NCI-H2196 treated with DMSO at 0.1 percent for 48 hours (cell line): ENCODE measurements at regions not wholly inside any gene's neighbourhood (a gene's known extent, or its start where the extent isn't known, plus 50 kb on each side); places are given as distances from the start of the nearest gene placed in this dataset.
"Not testable (repeated sequence)": the region's sequence is repeated elsewhere in the genome, so short reads cannot be mapped to it uniquely, and the experiment has no call there.

Experiments
- DNase-seq: peaks from one replicate; lab custom pipeline; 2025; ENCODE audit not compliant: unreplicated experiment; lab: John Stamatoyannopoulos, UW

GRCh38 chr2:16064745-16065144, 124.4 kb downstream of the MYCN start:
- no peak for DNase-seq

GRCh38 chr2:16063955-16064633, 123.7 kb downstream of the MYCN start:
- DNase-seq, result no peak

DNA sequence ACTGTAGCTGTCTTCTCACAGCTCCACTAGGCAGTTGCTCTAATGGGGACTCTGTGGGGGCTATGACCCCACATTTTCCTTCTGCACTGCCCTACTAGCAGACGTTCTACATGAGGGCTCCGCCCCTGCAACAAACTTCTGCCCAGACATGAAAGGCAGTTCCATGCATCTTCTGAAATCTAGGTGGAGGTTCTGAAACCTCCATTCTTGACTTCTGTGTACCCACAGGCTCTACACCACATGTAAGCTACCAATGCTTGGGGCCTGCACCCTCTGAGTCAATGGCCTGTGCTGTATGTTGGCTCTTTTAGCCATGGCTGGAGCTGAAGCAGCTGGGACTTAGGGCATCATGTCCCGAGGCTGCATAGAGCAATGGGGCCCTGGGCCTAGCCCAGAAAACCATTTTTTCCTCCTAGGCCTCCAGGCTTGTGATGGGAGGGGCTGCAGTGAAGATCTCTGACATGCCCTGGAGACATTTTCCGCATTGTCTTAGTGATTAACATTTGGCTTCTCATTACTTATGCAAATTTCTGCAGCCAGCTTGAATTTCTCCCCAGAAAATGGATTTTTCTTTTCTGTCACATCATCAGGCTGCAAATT, 123.0 kb downstream of the MYCN start:
- no peak for DNase-seq

DNA sequence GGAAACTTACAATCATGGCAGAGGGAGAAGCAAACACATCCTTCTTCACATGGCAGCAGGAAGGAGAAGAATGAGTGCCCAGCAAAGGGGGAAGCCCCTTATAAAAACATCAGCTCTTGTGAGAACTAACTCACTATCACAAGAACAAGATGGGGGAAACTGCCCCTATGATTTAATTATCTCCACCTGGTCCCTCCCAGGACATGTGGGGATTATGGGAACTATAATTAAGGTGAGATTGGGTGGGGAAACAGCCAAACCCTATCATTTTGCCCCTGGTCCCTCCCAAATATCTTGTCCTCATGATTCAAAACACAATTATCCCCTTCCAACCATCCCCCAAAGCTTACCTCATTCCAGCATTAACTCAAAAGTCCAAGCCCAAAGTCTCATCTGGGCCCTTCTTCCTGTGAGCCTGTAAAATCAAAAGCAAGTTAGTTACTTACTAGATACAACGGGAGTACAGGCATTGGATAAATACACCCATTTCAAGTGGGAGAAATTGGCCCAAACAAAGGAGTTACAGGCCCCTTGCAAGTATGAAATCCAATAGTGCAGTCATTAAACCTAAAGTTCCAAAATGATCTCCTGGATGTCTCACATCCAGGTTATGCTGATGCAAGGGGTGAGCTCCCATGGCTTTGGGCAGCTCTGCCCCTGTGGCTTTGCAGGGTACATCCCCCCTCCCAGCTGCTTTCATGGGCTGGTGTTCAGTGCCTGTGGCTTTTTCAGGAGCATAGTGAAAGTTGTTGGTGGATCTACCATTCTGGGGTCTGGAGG, 122.3 kb downstream of the MYCN start:
- DNase-seq, result no peak

DNA sequence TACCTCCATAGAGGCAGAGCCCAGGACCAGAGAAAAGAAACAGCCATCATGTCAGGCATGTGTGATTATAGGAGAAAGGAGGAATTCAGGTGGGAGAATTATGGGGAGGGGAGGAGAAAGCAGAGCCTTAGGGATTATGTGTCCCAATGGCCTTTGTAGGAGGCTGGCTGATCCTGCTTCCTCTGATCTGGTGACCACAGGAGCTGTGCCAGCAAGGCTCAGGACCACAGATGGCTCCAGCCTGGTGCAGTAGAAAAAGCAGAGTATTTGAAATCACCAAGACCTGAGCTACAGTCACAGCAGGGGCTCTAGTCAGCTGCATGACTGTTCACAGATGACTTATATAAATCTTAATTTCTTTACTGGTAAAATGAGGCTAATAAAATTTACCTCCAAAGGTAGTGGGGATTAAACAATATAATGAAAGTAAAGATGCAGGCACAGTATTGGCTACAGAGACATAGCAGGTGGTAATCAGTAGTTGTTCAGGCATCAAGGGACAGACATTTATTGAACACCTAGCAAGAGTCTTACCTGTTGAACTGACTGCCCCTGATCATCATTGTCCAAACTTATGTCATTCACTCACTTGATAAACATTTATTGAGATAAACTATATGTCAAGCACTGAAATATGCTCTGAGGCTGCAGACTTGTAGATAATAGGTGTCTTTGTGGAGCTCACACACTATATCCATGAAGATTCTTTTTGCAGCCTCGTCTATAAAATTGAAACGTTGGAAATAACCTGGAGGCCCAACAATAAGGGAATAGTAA, 121.3 kb downstream of the MYCN start:
- no peak for DNase-seq

DNA sequence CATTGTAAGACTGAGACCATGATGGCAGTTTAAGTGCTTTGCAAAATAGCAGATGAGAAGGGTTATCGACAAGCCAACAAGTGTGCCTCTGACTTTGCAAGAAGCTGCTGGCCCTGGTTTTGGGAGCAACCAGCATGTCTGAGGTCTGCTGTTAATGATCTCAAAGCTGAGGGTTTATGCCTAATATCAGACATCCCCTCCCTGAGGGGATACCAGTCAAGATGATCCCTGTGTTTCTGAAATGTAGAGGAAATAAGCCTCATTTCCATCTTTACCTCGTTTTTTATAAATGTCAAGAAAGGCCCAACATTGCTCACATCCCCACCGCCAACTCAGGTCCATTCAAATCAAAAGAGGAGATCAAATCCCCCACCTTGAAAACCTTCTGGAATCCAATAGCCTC, 120.6 kb downstream of the MYCN start:
- no peak for DNase-seq

DNA sequence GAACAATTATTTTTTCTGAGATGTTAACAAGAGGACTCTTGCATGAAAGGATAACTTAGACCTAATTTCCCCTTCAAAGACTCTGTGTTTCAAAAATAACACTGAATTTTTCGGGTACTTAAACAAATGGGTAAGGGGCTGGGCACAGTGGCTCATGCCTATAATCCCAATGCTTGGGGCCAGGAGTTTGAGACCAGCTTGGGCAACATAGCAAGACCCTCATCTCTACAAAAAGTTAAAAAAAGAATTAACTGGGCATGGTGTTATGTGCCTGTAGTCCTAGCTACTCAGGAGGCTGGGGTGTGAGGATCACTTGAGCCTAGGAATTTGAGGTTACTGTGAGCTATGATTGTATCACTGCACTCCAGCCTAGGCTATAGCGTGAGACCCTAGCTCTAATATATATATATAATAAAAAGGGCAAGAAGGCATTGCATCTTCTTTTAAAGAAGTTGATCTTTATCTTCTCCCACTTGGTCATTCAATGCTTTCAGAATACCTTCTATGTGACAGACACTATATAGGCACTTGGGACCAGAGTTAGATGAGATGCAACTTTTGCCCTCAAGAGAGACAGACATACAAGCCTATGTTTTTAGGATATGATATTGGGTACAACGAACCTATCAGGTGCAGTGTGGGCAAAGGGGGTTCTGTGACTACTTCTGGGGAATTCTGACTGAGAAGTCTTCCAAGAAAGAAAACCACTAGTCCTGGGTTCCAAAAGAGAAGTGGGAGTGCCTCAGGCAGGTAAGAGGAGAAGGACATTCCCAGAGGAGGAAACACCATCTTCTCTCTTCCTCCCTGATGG, 120.0 kb downstream of the MYCN start:
- no peak for DNase-seq

GRCh38 chr2:16059393-16060016, 119.2 kb downstream of the MYCN start:
- no peak for DNase-seq

GRCh38 chr2:16058747-16059358, 118.5 kb downstream of the MYCN start:
- DNase-seq, result no peak

DNA sequence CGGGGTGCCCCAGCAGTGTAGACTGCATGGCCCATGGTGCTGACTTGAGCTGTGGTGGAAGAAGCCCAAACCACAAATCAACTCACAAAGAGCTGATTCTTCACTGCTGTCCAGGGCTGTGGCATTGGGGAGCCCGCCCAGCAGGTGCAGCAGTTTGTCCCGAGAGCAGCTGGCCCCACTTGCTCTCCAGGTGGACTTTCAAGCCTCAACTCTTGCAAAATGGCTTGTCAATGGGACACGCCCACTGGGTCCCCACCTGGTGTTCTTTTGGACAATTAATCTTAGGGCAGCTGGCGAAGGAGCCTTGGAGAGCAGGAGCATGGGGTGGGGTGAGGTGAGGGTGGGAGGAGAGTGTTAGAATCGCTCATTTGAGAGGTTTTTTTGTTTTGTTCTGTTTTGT, 117.9 kb downstream of the MYCN start:
- no peak for DNase-seq

DNA sequence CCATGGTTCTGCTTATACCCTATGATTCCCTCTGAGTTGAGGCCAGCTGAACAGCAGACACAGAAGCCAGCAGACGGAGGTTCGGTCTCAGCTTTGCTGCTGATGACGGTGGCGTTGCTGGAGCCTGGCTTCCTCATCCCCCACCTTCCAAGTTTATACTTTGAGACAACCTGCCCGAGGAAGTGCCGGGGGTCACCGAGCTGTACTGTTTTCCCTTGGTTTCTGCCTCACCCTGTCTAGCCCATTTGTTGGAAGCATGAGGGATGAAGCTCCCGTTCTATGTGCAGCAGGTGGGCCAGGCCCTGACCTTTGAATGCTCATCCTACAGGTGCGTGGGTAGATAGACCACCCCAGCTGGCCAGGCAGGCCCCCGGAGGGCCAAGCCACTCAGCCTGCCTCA, 117.3 kb downstream of the MYCN start:
- DNase-seq, result no peak

DNA sequence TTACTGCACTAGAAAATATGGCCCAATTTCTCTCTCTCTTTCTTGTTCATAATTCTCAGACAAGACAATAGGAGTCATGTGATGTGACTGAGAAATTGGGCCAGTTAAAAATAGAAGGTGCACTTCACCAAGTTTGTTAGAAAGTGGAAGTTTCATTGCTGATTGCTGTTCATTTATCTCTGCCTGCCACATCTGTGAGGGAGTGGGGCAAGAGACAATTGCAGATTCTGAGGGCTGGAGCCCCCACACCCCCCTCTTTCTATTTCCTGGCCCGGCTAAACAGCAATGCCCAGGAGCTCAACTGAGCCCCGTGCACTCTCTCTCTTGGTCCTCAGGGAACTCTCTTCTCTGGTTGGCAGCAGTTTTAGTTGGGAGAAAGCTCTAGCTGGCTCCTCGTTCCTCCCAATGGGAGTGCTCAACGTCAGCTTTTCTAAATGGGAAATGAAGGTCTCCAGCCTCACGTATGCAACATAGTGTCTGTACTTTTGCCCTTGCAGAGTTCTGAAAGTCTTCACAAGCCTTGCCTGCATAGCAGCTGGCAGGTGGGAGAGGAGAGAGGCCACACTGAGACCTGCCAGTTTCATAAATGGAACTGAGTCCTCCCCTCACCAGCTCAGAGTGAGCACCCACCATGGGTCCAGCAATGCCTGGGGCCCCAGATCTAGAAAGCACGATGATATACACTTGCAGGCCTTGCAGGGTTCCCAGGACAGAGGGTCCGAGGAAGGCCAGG, 115.7 kb downstream of the MYCN start:
- DNase-seq, result no peak

DNA sequence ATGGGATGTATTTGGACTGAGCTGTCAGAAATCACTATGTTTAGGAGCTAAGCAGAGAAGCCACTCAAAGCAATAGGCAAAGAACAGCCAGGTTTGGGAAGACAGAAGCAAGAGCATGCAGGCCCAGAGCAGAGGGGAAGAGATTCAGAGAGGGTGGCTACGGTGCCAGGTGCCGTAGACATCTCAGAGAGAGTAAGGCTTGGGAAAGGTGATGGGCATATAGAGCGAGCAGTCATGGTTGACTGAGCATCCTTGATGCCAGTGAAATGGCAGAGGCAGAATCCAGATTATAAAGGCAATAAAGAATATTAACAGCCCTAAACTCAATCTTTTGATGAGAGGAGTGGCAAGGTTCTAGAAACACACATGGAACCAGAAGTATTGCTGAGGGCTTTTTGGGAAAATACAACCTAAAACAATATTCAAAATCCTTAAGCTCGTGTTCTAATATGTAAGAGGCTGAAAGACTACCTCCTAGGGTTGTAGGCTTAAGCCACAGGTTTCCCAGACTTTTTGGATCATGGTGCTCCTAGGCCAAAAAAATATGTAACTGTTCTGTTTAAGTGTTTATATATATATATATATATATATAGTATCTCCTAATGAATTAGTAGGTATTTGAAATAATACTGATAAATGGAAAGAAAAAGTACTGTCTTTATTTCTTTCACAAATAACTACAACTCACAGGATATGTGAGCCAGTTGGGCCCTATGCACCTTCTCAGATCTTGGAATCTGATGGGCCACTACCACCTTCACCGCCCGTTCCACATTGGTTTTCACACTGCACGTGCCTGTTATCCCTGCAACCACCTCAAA, 113.3 kb downstream of the MYCN start:
- no peak for DNase-seq

DNA sequence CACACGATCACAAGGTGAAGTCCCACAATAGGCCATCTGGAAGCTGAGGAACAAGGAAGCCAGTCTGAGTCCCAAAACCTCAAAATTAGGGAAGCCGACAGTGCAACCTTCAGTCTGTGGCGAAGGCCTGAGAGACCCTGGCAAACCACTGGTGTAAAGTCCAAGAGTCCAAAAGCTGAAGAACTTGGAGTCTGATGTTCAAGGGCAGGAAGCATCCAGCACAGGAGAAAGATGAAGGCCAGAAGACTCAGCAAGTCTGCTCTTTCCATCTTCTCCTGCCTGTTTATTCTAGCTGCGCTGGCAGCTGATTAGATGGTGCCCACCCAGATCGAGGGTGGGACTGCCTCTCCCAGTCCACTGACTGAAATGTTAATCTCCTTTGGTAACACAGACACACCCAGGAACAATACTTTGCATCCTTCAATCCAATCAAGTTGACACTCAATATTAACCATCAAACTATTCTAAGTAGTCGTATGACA, 112.3 kb downstream of the MYCN start:
- DNase-seq, result not testable (repeated sequence)

GRCh38 chr2:16051841-16052564, 111.7 kb downstream of the MYCN start:
- DNase-seq, result no peak

DNA sequence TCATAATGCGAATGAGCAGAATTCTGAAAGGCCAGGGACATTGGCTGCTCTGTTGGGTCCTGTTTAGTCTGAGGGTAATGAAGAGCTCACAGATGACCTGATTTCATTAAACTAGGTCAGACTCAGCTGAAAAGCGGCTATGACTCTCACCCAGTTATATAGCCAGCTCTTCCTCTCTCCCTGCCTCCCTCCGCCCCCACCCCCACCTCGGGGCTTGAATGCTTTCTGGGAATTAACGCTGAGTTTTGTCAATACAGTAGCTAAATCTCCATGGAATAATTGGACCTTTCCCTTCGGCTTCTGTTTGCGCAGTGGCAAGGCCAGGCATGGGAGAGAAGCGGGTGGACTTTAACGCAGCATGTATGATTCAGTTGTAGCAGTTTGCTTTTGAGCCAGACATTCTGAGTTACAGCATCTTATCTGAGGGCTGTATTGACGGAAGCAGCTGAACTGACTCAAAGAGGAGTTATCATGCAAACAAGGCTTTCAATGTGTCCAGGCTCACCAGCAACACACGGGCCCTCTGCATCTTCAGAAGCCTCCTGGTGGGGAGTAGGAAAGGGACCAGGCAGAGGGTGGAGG, 110.6 kb downstream of the MYCN start:
- no peak for DNase-seq

GRCh38 chr2:16050261-16050907, 110.0 kb downstream of the MYCN start:
- no peak for DNase-seq
